NCI-H1694 (cell line): ENCODE measurements at regions not wholly inside any gene's neighbourhood (a gene's known extent, or its start where the extent isn't known, plus 50 kb on each side); places are given as distances from the start of the nearest gene placed in this dataset.

Source experiments
- DNase-seq: peaks from one replicate; lab custom pipeline; 2025; lab: John Stamatoyannopoulos, UW

DNA sequence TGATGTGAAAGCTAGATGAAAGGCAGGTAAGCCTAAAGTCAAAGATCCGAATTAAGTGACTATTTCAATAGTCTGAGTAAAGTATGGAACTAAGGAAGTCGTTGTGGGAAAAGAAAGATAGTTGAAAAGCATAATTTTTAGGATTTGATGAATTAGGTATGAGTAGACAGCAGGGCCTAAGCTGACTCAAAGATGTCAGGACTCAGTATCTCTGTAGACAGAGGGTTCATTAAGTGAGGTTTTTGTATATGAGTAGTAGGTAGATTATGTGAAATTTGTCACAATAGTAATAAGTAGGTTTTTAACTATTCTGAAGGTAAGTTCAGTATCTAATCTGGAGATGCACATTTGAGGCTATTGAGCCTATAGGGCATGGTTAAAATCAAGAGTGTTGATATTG lies 196.4 kb downstream of the RASSF9 start:
- no peak for DNase-seq

DNA sequence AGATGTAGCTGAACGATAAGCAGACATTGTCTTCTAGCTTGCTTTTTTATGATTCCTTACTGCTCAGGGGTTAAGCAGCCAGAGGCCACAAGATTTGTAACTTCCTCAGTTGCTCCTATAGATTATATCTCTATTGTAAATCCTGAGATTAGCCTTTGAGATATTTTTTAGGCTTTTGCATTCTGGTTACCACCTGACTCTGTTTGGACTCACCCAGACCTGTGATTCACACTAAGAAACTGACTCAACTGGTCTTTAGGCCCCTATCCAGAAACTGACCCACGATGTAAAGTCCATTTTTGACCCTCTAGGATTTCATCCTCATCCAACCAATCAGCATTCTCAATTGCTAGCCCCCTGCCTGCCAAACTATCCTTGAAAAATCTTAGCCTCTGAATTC lies 194.4 kb downstream of the RASSF9 start:
- DNase-seq: no peak

DNA sequence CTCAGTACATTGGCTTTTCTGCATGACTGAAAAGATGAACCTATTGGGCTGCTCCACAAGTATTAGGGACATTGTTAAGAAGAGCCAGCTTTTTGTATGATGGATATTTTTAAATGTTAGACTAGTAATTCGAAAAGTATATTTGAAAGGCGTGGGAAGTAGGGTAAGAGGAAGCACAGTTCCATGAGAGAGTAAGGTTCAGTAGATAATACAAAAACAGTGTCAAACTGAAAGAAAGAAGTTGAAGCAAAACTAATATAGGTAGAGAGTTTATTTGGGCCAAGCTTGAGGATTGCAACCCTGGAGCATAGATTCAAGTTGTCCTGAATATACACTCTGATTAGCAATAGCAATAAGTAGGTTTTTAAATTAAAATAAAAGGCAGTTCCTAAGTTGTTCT lies 193.9 kb downstream of the RASSF9 start:
- no peak for DNase-seq

DNA sequence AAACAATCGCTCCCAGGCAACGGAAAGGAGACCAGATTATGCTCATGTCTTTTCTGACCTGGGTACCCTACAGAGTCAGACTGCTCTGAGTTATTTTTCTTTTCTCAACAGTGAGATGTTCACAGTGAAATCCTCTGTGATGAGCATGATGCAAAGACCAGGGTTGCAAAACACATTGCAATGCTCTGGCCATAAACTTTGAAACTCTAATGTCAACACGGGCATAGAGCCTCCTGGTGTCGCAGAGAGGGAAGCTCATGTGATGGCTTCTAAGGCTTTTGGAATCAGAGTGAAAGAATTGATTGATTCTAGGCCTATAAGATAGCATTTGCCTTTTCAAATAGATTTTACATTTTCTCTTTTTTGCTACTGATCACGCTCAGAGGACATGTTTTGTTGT lies 193.4 kb downstream of the RASSF9 start:
- DNase-seq: no peak

DNA sequence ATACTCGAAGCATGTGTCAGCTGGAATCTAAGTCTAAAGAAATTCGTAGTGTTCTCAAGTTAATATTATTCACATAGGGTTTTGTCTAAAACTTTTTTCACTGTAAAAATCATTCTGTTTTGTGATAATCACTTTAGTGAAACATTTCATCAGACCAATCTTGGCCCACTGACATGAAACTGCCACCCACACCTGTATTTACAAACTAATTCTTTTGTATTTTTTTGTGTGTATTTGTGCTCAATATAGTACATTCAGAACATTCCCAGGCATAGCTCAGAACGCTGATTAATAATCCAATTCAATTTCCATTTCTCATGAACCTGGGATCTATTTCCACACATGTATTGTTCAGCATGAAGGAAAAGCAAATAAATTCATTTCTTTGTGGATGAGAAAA lies 191.7 kb downstream of the RASSF9 start:
- no peak for DNase-seq

DNA sequence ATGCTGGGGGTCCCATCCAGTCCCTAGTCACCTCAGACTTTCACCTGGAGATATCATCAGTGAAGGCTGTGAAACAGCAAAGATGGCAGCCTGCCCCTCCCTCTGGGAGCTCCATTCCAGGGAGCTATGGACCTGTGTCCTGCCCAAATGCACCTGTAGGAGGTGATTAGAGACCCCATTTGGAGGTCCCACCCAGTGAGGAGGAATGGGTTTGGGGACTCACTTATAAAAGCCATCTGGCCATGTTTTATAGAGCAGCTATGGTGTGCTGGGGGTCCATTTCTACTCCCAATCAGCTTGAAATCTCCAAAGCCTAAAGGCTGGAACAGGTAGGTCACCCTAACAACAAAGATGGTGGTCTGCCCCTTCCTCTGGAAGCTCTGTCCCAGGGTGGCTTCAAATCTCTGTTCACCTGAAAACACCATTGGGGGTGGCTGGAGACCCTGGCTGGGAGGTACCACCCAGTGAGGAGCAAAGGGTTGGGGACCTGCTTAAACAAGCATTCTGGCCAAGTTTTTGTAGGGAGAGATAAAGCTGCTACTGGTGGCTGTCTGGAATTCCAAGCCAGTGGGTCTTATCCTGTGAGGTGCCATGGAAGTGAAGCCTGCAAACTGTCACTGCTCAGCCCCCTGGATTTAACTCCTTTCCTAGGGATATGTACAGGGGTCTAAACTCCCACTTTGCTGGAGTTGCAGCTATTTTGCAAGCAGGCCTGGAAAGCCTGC lies 182.3 kb downstream of the RASSF9 start:
- no peak for DNase-seq

DNA sequence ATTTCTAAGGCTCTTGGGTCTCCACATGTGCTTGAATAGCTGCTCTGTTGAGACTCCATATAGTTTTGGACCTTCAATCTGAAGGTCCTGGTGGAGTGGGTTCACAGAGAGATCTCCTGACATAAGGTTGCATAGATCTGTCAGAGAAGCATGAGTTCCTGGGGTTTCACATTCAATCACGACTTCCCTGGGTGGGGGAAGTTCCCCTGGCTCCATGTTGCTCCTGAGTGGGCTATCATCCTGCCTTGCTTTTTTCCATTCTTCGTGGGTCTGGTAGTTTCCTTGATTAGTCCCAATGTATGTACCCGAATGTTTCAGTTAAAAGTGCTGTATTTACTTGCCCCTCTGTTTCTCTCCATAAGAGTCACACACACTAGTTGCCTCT lies 181.8 kb downstream of the RASSF9 start:
- DNase-seq: no peak

DNA sequence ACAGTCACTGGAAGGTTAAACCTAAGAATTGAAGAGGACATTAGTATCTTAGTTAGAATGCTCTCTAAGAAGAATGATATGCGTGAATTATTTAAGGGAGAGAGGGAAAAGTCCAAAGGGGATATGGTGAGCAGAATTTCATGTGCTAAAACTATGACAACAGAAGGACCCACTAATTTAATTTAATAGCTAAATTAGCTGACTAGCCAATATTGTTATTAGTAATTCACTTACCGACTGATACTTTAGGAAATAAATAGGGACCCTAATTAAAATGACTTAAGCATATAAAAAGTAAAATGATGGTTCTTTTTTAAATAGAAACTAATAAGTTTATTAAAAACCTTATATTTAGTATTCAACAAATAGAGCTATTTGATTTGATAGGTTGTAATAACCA lies 179.6 kb downstream of the RASSF9 start:
- DNase-seq: no peak

DNA sequence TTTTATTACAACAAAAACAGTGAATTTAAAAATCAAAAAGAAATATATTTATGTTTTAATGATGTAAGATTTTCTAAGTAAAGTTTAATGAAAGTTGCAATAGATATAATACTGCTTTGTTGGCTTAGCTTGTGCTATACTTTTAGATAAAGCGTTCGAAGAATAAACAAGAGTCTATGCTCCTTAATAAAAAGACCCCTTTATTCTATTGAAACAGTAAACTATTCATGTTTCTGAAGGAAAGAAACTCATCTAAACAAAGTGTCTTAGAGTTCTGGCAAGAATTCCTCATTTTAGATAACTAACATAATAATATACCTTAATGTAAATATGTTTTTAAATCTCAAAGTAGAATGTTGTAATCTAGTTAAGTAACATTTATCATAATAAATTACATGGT lies 179.0 kb downstream of the RASSF9 start:
- DNase-seq: no peak

DNA sequence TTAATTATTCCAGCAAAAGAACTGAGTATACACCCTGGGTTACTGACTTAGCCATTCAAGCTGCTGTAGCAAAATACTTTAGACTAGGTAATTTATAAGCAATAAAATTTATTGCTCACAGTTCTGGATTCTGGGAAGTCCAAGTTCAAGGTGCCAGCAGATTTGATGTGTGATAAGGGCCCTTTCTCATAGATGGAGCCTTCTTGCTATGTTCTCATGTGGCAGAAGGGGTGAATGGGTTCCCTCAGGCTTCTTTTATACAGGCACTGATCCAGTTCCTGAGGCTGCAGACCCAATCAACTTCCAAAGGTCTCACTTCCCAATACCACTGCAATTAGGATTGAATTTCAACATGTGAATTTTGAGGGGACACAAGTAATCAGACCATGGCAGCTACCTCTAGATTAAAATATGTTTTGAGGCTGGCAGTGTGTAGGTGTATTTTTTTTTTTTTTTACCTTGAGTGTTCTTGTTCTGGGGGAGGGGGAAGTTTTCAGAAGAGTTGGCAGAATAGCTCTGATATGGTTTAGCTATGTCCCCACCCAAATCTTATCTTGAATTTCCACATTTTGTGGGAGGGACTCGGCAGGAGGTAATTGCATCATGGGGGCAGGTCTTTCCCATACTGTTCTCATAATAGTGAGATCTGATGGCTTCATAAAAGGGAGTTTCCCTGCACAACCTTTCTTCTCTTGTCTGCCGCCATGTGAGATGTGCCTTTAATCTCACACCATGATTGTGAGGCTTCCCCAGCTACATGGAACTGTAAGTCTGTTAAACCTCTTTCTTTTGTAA lies 178.2 kb downstream of the RASSF9 start:
- no peak for DNase-seq

DNA sequence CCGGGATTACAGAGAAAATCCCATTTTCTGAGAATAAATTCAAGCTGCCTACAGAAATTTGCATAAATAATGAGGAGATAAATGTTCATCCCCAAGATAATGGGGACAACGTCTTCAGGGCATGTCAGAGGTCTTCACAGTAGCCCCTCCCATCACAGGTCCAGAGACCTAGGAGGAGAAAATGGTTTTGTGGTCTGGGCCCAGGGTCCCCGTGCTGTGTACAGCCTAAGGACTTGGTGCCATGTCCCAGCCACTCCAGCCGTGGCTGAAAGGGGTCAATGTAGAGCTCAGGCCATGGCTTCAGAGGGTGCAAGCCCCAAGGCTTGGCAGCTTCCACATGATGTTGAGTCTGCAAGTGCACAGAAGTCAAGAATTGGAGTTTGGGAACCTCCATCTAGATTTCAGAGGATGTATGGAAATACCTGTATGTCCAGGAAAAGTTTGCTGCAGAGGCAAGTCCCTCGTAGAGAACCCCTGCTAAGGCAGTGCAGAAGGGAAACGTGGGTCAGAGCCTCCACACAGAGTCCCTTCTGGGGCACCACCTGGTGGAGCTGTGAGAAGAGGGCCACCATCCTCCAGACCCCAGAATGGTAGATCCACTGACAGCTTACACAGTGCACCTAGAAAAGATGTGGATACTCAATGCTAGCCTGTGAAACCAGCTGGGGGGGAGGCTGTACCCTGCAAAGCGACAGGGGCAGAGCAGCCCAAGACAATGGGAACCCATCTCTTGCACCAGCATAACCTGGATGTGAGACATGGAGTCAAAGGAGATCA lies 176.3 kb downstream of the RASSF9 start:
- DNase-seq: no peak

DNA sequence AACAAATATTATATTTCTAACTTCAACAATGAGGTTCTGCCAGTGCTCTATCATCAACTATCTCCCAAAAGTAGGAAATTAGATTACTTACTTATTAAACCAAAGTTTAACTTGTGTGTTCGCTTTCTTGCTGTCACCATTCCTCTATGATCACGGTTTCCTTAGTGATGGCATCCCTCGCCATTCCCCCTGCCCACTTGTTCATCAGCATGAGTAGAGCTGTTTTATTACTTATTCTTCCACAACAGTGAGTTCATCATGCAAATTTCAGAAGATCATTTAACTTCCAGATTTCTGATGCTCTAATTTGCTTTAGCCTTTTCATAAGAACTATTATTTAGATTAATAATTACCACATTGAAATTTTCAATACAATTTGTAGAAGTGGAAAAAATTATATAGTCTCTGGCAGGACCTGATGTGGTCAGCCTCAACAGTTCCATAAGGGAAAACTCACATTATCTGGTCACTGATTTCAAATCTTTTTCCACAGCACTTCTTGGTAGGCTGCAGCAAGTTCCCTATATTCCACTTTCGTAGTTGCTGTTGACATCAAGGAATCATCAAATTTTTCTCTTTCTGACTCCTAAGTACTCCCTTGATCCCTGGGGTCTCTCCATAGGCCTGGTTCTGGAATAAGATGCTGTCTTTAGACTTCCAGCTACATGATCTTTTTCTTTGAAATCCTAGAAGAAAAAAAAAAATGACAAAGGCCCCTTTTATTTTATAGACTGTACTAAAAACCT lies 174.6 kb downstream of the RASSF9 start:
- DNase-seq: no peak

DNA sequence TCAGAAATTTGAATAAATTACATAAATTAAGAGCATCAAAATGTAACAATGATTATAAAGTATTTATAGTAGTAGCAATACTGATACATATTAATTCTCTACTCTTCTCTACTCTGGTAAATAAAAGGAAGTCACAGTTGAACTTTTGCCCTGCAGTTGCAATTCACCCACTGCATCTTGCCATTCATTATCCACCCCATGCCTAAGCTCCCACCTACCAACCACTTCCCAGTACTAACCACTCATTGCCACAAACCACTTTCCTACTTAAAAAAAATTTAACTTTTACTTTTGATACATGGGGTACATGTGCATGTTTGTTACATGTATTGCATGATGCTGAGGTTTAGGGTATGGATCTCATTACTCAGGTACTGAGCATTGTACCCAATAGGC lies 174.0 kb downstream of the RASSF9 start:
- DNase-seq: no peak

DNA sequence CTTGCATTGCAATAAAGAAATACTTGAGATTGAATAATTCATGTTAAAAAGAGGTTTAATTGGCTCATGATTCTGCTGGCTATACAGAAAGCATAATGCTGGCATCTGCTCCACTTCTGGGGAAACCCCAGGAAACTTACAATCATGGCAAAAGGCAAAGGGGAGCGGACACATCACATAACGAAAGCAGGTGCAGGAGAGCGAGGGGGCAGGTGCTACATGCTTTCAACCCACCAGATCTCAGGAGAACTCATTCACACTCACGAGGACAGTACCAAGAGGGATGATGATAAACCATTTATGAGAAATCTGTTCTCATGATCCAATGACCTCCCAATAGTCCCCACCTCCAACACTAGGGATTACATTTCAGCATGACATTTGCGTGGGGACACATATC lies 172.6 kb downstream of the RASSF9 start:
- DNase-seq: no peak

DNA sequence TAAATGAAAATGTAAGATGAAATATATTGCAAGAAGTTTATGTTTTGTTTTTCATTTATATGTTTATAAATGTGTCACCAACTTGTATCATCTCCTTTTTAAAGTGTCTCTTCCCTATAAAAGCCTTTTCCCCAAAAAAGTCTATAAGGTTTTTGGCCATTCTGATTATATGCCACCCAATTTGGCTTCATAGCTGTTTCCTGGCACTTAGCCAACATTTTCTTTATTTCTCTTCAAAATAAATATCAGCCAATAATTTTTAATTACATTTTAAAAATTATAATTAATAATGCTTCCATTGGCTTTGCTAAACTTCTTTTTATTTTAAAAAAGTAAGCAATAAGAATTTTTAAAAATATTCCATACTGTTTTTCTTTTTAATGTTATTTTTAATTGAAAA lies 171.8 kb downstream of the RASSF9 start:
- DNase-seq: no peak

DNA sequence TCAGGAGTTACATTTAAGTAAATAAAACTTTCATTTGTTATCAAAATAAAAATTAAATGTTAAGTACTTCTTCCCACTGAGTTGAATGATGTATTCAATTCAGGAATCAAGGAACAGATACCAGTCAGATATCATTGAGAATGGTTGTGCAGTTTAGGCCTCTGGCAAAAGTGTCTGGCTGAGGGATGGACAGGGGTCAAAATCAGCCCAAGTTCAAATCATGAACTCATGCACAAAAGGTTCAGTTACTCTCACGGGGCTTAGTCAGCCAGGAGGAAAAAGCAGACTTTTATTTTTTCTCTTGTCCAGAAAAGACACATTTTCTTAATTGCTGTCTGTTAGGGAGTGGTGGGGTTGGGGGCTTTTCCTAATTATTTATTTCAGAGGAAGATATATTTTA lies 166.3 kb downstream of the RASSF9 start:
- DNase-seq: no peak

DNA sequence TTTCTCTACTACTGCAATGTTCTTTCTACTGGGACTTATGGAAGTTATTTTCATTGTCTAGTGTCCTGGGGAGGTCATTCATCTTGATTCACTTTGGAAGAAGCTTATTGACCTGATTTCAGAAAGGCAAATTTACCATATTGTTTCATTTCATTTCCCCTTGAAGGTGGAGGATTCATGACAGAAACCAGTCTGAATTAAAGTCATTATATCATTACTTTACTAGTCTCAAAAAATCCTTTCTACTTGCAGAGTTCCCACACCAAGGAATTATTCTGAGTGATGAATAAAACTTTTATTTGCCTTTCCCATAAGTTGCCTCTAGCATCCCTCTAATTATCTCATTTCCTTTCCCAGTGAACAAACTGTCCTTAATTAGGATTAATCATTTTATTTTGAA lies 163.8 kb downstream of the RASSF9 start:
- no peak for DNase-seq

DNA sequence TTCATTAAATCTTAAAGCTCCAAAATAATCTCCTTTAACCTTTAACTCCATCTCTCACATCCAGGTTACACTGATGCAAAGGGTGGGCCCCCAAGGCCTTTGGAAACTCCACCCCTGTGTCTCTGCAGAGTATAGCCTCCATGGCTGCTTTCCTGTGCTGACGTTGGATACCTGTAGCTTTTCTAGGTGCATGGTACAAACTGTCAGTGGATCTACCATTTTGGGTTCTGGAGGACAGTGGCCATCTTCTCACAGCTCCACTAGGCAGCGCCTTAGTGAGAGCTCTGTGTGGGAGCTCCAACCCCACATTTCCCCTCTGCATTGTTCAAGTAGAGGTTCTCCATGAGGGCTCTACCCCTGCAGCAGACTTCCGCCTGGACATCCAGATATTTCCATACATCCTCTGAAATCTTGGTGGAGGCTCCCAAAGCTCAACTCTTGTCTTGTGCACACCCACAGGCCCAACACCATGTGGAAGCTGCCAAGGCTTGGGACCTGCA lies 162.2 kb downstream of the RASSF9 start:
- DNase-seq: no peak

DNA sequence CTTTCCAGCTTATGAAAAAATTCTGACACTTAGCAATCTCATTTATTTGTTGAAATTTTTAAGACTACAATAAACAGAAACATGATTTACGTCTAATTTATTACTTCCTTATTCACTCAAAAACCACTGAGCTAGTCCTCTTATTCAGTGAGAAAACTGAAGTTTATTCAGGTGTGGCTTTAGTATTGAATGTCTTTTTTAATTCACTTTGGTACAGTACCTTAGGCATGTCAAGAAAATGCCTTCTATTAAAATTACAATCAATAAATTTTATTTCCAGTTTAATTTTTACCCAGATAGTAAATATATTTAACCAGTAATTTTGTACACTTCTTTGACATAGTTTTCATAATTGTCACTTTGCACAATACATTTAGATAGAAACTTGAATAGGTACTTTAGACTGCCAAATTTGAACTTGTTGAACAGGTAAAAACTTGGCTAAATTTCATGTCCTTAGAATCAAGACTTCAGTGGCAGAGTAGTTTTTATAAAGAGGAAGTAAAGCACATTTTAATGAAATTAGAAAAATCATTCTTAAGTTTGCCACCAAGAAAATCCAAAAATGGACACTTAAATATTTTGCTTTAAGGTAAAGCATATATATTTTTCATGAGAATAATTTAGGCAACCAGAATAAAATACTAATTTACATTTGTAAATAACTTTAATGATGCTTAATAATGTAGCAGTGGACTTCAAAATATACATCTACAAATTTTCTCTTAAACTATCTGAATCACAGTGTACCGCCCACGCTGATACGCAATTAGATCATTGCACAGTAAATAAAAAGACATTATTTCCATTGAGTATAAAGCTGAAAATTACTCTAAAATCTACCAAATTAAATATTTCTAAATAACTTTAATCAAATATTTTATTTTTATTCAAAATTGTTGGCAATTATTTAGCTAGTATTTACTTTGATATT lies 159.1 kb downstream of the RASSF9 start:
- DNase-seq: no peak

DNA sequence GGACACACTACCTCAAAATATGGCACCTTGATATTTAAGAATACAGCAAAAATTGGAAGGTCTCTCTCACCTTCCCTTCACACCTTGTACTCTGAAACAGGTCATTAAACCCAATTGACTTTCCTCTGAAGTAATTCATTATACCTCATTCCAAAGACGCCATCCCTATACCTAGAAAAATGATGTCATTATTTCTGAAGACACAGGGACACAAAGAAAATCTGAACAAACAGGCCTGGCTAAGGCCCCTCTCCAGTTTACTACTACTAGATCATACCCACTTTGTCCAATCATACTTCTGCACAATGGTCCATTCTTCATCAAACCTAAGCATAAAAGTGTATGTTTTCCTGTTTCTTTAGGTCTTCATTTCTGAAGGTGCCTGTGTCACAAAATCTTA lies 156.9 kb downstream of the RASSF9 start:
- DNase-seq: no peak

DNA sequence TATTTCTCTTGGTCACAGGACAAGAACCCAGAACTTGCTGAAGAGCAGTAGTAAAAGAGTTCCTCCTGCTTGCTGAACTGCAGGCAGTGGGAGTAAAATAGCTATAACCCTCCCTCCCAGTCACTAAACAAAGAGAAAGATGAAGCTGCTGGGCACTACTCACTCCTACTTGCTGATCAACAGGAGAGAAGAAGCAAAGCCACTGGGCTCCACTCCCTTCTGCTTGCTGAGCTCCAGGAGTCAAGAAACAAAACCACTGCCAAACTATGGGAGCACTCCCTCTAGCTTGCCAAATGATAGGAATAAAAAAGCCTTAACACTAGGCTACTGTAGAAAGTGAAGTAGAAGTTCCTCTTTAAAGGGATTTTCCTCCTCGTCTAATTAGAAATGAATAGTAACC lies 155.3 kb downstream of the RASSF9 start:
- DNase-seq: no peak
